Parathyroid adenoma (tissue), 2 donors: ENCODE measurements at regions not wholly inside any gene's neighbourhood (a gene's known extent, or its start where the extent isn't known, plus 50 kb on each side); places are given as distances from the start of the nearest gene placed in this dataset.

ENCODE experiments used
- H2AFZ ChIP-seq: fragments of 300-600 bp; sonication (generic); one replicate; pipeline ENCODE4 v1.7.0; 2017; ENCODE audit warnings: antibody characterized with exemption, mild to moderate bottlenecking
- H3K27ac ChIP-seq: fragments of 300-600 bp; sonication (generic); one replicate; pipeline ENCODE4 v1.7.0; 2017
- H3K27me3 ChIP-seq: fragments of 300-600 bp; sonication (generic); one replicate; pipeline ENCODE4 v1.7.0; 2017; ENCODE audit warnings: low read length; ENCODE audit not compliant: control insufficient read depth, insufficient read depth
- H3K36me3 ChIP-seq: fragments of 300-600 bp; sonication (generic); one replicate; pipeline ENCODE4 v1.7.0; 2017; ENCODE audit warnings: low read length; ENCODE audit not compliant: control insufficient read depth, insufficient read depth
- H3K4me1 ChIP-seq: fragments of 300-600 bp; sonication (generic); one replicate; pipeline ENCODE4 v1.7.0; 2017; ENCODE audit warnings: control low read depth
- H3K4me2 ChIP-seq: fragments of 300-600 bp; sonication (generic); one replicate; pipeline ENCODE4 v1.7.0; 2017; ENCODE audit warnings: low read length
- H3K4me3 ChIP-seq: fragments of 300-600 bp; sonication (generic); one replicate; pipeline ENCODE4 v1.7.0; 2017; ENCODE audit warnings: low read depth, low read length
- H3K79me2 ChIP-seq: fragments of 300-600 bp; sonication (generic); one replicate; pipeline ENCODE4 v1.7.0; 2017; ENCODE audit warnings: control low read depth
- H3K9ac ChIP-seq: fragments of 300-600 bp; sonication (generic); one replicate; pipeline ENCODE4 v1.7.0; 2017; ENCODE audit warnings: mild to moderate bottlenecking
- H3K9me3 ChIP-seq: fragments of 300-600 bp; sonication (generic); one replicate; pipeline ENCODE4 v1.7.0; 2017; ENCODE audit warnings: low read length; ENCODE audit not compliant: control insufficient read depth
- TF ChIP-seq, protein P1 (sequence below): fragments of 300-600 bp; sonication (generic); IDR thresholded peaks from one replicate; pipeline ENCODE4 v1.7.0; 2017; ENCODE audit warnings: antibody characterized with exemption, mild to moderate bottlenecking
- donor health status: primary hyperparathyroidism.

DNA sequence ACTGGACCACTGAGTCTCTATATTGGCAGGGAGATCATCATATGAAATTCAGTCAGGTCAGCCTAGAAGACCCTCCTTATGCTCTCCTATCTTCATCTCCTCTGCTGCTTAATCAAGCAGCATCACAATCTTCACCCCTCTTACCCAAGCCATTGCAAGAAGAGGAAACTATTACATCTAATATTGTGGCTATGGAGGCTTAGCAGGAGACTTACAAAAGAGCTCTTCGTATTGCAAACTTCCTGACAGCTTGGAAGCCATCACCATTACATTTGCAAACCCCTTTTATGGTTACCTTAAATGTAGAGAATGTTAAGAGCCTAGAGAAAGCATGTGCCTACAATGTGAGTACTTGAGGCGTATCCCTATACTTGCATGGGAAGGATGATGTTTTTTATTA is 87.2 kb upstream of the STXBP5 start:
- TF ChIP-seq, protein P1, sequence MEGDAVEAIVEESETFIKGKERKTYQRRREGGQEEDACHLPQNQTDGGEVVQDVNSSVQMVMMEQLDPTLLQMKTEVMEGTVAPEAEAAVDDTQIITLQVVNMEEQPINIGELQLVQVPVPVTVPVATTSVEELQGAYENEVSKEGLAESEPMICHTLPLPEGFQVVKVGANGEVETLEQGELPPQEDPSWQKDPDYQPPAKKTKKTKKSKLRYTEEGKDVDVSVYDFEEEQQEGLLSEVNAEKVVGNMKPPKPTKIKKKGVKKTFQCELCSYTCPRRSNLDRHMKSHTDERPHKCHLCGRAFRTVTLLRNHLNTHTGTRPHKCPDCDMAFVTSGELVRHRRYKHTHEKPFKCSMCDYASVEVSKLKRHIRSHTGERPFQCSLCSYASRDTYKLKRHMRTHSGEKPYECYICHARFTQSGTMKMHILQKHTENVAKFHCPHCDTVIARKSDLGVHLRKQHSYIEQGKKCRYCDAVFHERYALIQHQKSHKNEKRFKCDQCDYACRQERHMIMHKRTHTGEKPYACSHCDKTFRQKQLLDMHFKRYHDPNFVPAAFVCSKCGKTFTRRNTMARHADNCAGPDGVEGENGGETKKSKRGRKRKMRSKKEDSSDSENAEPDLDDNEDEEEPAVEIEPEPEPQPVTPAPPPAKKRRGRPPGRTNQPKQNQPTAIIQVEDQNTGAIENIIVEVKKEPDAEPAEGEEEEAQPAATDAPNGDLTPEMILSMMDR = no peak
- Histone ChIP-seq H3K4me1 (peaks cover 27% of the 10 kb centered on the region), H3K4me3 (no peak overlapping the region), H3K9ac (no peak overlapping the region), H3K36me3 (no peaks in the 10 kb centered on the region), H3K4me2 (no peak overlapping the region), H3K9me3 (no peaks in the 10 kb centered on the region), H3K27me3 (no peaks in the 10 kb centered on the region), H3K79me2 (no peaks in the 10 kb centered on the region), H3K27ac (peak overlapping the region; percentile 76), H2AFZ (peak overlapping the region; percentile 74)

DNA sequence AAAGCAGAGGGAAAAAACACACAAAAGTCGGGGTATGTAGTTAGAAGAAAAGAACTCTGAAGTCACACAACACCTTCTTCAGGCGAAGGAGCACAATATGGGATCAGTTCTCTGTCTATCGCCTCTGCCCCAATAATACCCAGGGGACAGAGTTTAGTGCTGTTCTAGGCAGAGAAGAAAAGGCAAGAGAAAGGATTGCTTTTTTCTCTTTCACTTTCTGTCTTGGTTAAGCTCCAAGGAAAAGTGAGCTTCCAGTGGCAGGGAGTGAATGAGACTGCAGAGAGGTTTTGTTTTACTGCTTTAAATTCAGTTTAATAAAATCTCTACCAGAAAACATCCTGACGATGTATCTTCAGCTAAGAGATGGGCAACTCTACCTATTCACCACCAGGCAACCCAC is 86.6 kb upstream of the STXBP5 start:
- Histone ChIP-seq H3K27me3 (no peaks in the 10 kb centered on the region), H3K9me3 (no peaks in the 10 kb centered on the region), H3K27ac (peak overlapping the region; percentile 76), H3K9ac (no peak overlapping the region), H3K4me1 (peaks cover 25% of the 10 kb centered on the region), H3K79me2 (no peaks in the 10 kb centered on the region), H3K36me3 (no peaks in the 10 kb centered on the region), H3K4me2 (no peak overlapping the region), H3K4me3 (no peak overlapping the region), H2AFZ (peak overlapping the region; percentile 74)
- TF ChIP-seq, protein P1 = no peak

DNA sequence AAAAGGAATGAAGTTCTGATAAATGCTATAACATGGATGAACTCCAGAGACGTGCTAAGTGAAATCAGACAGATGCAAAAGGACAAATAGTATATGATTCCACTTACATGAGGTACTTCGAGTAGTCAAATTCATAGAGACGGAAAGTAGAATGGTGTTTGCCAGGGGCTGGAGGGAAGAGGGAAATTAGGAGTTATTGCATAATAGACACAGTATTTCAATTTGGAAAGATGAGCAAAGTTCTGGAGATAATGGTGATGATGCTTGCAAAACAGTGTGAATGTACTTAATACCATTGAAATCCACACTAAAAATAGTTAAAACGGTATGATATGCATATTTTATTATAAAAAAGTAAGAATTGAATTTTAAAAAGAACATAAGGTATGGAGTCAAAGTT is 84.9 kb upstream of the STXBP5 start:
- Histone ChIP-seq H3K4me2 (no peak overlapping the region), H3K9ac (no peak overlapping the region), H3K9me3 (no peaks in the 10 kb centered on the region), H3K4me3 (no peak overlapping the region), H2AFZ (no peak overlapping the region), H3K27me3 (no peaks in the 10 kb centered on the region), H3K36me3 (no peaks in the 10 kb centered on the region), H3K4me1 (peaks cover 17% of the 10 kb centered on the region), H3K27ac (no peak overlapping the region), H3K79me2 (no peaks in the 10 kb centered on the region)
- TF ChIP-seq, protein P1 = no peak

DNA sequence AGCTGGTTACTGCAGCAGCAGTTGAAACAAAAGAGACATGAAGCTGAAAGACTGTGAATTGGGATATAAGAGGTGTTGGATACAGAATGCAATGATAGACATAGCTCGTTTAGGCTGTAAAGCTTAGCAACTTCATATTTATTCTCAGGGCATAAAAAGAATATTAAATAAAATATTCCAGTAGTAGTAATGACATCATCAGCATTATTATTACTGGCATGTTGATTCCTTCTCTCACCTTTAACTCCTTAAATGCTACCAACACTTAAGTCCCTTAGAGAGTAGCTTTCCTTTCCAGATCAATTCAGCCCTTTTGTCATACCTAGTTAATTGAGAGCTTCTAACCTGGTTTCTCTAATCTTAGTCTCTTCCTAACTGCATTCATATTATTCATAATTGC is 81.4 kb upstream of the STXBP5 start:
- Histone ChIP-seq H3K36me3 (no peaks in the 10 kb centered on the region), H3K27me3 (no peaks in the 10 kb centered on the region), H3K9me3 (no peaks in the 10 kb centered on the region), H3K79me2 (no peaks in the 10 kb centered on the region), H2AFZ (peak overlapping the region; percentile 33), H3K4me2 (no peak overlapping the region), H3K27ac (no peak overlapping the region), H3K4me3 (no peak overlapping the region), H3K9ac (no peak overlapping the region), H3K4me1 (peaks cover 7% of the 10 kb centered on the region)
- TF ChIP-seq, protein P1 = no peak

DNA sequence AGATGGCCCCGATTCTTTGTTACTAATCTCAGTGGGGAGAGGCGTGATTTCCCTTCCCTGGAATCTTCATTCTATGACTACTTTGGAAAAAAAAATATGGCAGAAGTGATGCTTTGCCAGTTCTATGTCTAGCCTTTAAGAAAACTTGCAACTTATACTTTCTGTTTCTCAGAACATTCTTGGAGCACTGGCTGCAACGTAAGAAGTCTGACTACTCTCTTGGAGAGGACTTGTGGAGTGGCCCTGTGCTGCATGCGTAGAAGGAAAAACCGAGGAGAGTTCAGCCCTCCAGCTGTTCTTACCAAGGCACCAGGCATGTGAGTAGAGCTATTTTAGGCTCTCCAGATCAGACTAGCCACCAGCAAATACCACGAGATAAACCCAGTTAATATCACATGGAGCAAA is 77.6 kb upstream of the STXBP5 start:
- Histone ChIP-seq H3K27me3 (no peaks in the 10 kb centered on the region), H3K27ac (peak overlapping the region; percentile 47), H2AFZ (peak overlapping the region; percentile 64), H3K4me3 (no peak overlapping the region), H3K79me2 (no peaks in the 10 kb centered on the region), H3K4me2 (no peak overlapping the region), H3K9ac (no peak overlapping the region), H3K9me3 (no peaks in the 10 kb centered on the region), H3K36me3 (no peaks in the 10 kb centered on the region), H3K4me1 (peaks cover 5% of the 10 kb centered on the region)
- TF ChIP-seq, protein P1 = no peak
